Neutrophil (primary cell): ENCODE measurements at regions not wholly inside any gene's neighbourhood (a gene's known extent, or its start where the extent isn't known, plus 50 kb on each side); places are given as distances from the start of the nearest gene placed in this dataset.

Experiments
- H3K27ac ChIP-seq: fragments of 200-600 bp; sonication (generic); 2 replicates; pipeline ENCODE4 v1.5.1; 2016; ENCODE audit warnings: mild to moderate bottlenecking, moderate library complexity
- H3K27me3 ChIP-seq: fragments of 200-600 bp; sonication (generic); 2 replicates; pipeline ENCODE4 v1.6.0; 2016; ENCODE audit warnings: mild to moderate bottlenecking
- H3K36me3 ChIP-seq: fragments of 200-600 bp; sonication (generic); 2 replicates; pipeline ENCODE4 v1.5.1; 2017
- H3K4me1 ChIP-seq, 2 experiments: fragments of 200-600 bp in 1 of 2; sonication (generic) in 1 of 2; 1 replicate in 1 of 2; 2 replicates in 1 of 2; pipeline versions ENCODE4 v1.5.1 to v1.6.1; 2013 to 2016; ENCODE audit warnings: low read depth in 1 of 2, low read length in 1 of 2, mild to moderate bottlenecking in 1 of 2, moderate library complexity in 1 of 2; ENCODE audit not compliant: control insufficient read depth in 1 of 2, insufficient read depth in 1 of 2
- H3K4me3 ChIP-seq, 2 experiments: fragments of 200-600 bp in 1 of 2; sonication (generic) in 1 of 2; 1 replicate in 1 of 2; 2 replicates in 1 of 2; pipeline ENCODE4 v1.5.1; 2013 to 2016; ENCODE audit warnings: low read depth in 1 of 2, low read length in 1 of 2, mild to moderate bottlenecking in 1 of 2, moderate library complexity in 1 of 2
- H3K9me3 ChIP-seq: fragments of 200-600 bp; sonication (generic); 2 replicates; pipeline ENCODE4 v1.5.1; 2016
- CTCF ChIP-seq: fragments of 200-600 bp; sonication (generic); IDR thresholded peaks from 2 replicates; pipeline ENCODE4 v1.5.1; 2016; ENCODE audit warnings: antibody characterized with exemption

- TF ChIP-seq CTCF: no peak
- Histone ChIP-seq H3K4me1 (no peaks in the 10 kb centered on the region), H3K36me3 (no peaks in the 10 kb centered on the region), H3K9me3 (no peaks in the 10 kb centered on the region), H3K4me3 (no peak overlapping the region), H3K27me3 (no peaks in the 10 kb centered on the region), H3K27ac (no peak overlapping the region)
These were observed 482.5 kb downstream of the RWDD3 start for GRCh38 chr1:95716550-95716949.

GRCh38 chr1:95723346-95723745, 489.3 kb downstream of the RWDD3 start:
- Histone ChIP-seq H3K27me3 (no peaks in the 10 kb centered on the region), H3K36me3 (no peaks in the 10 kb centered on the region), H3K27ac (no peak overlapping the region), H3K9me3 (no peaks in the 10 kb centered on the region), H3K4me1 (no peaks in the 10 kb centered on the region), H3K4me3 (no peak overlapping the region)
- no peak for TF ChIP-seq CTCF

- no peaks in the 10 kb centered on the region for H3K4me1 ChIP-seq
- H3K27me3 ChIP-seq: no peaks in the 10 kb centered on the region
- no peak overlapping the region for H3K4me3 ChIP-seq
- H3K9me3 ChIP-seq: no peaks in the 10 kb centered on the region
- H3K36me3 ChIP-seq: no peaks in the 10 kb centered on the region
- no peak overlapping the region for H3K27ac ChIP-seq
- TF ChIP-seq CTCF: no peak
These were observed 494.8 kb downstream of the RWDD3 start for GRCh38 chr1:95728841-95729240.

GRCh38 chr1:95730986-95731385, 497.0 kb downstream of the RWDD3 start:
- no peaks in the 10 kb centered on the region for H3K36me3 ChIP-seq
- no peaks in the 10 kb centered on the region for H3K9me3 ChIP-seq
- no peaks in the 10 kb centered on the region for H3K27me3 ChIP-seq
- H3K4me1 ChIP-seq: no peaks in the 10 kb centered on the region
- H3K4me3 ChIP-seq: no peak overlapping the region
- TF ChIP-seq CTCF: no peak
- no peak overlapping the region for H3K27ac ChIP-seq

GRCh38 chr1:95731466-95731865, 497.5 kb downstream of the RWDD3 start:
- H3K9me3 ChIP-seq: no peaks in the 10 kb centered on the region

More at GRCh38 chr1:95731466-95731865, 497.5 kb downstream of the RWDD3 start:
- Histone ChIP-seq H3K36me3 (no peaks in the 10 kb centered on the region), H3K4me1 (no peaks in the 10 kb centered on the region), H3K27me3 (no peaks in the 10 kb centered on the region), H3K4me3 (no peak overlapping the region), H3K27ac (no peak overlapping the region)
- TF ChIP-seq CTCF: no peak
